Mesenchymal stem cell (in vitro differentiated cells and primary cell): ENCODE measurements at regions not wholly inside any gene's neighbourhood (a gene's known extent, or its start where the extent isn't known, plus 50 kb on each side); places are given as distances from the start of the nearest gene placed in this dataset.

Experiments
- DNase-seq: peaks from one replicate; pipeline ENCODE4 v3.0.0-alpha.2; 2013
- H2AFZ ChIP-seq: one replicate; pipeline ENCODE4 v1.6.1; 2013; ENCODE audit warnings: low read depth, mild to moderate bottlenecking, control low read depth, inconsistent platforms, low read length, moderate library complexity
- H2AK5ac ChIP-seq: 2 replicates; pipeline ENCODE4 v1.6.1; 2013; ENCODE audit warnings: low read length, moderate library complexity, mild to moderate bottlenecking, inconsistent platforms; ENCODE audit not compliant: severe bottlenecking
- H2BK120ac ChIP-seq: one replicate; pipeline ENCODE4 v1.6.1; 2013; ENCODE audit warnings: low read depth, mild to moderate bottlenecking, inconsistent platforms, low read length, moderate library complexity
- H2BK12ac ChIP-seq, 2 experiments: one replicate each; pipeline ENCODE4 v1.6.1; 2013; ENCODE audit warnings: inconsistent platforms in 2 of 2, low read length in 2 of 2, mild to moderate bottlenecking in 2 of 2, moderate library complexity in 2 of 2, control low read depth in 1 of 2
- H2BK15ac ChIP-seq: one replicate; pipeline ENCODE4 v1.6.1; 2013; ENCODE audit warnings: mild to moderate bottlenecking, low read depth, inconsistent platforms; ENCODE audit not compliant: poor library complexity, severe bottlenecking
- H2BK5ac ChIP-seq: 2 replicates; pipeline ENCODE4 v1.6.1; 2013; ENCODE audit warnings: low read depth, mild to moderate bottlenecking, low read length, control low read depth, inconsistent platforms; ENCODE audit not compliant: poor library complexity, severe bottlenecking
- H3K14ac ChIP-seq, 2 experiments: one replicate each; pipeline ENCODE4 v1.6.1; 2013; ENCODE audit warnings: inconsistent platforms in 2 of 2, low read length in 2 of 2, control low read depth in 1 of 2, mild to moderate bottlenecking in 1 of 2, moderate library complexity in 1 of 2
- H3K18ac ChIP-seq, 2 experiments: one replicate each; pipeline ENCODE4 v1.6.1; 2013; ENCODE audit warnings: inconsistent platforms in 2 of 2, low read length in 2 of 2, control low read depth in 1 of 2, low read depth in 1 of 2, mild to moderate bottlenecking in 1 of 2
- H3K23ac ChIP-seq, 2 experiments: one replicate each; pipeline ENCODE4 v1.6.1; 2013; ENCODE audit warnings: inconsistent platforms in 2 of 2, low read length in 2 of 2, mild to moderate bottlenecking in 2 of 2, moderate library complexity in 2 of 2, control low read depth in 1 of 2
- H3K27ac ChIP-seq: 2 replicates; pipeline ENCODE4 v1.5.1; 2013; ENCODE audit warnings: mild to moderate bottlenecking, moderate library complexity, low read length, control low read depth, inconsistent platforms; ENCODE audit not compliant: poor library complexity, severe bottlenecking
- H3K27me3 ChIP-seq, 2 experiments: 2 replicates each; pipeline versions ENCODE4 v1.6.1 to v1.7.0; 2013; ENCODE audit warnings: low read length in 2 of 2, mild to moderate bottlenecking in 2 of 2, moderate library complexity in 2 of 2, control low read depth in 1 of 2, inconsistent platforms in 1 of 2; ENCODE audit not compliant: control insufficient read depth in 1 of 2, insufficient read depth in 1 of 2
- H3K36me3 ChIP-seq, 2 experiments: 2 replicates each; pipeline versions ENCODE4 v1.6.1 to v1.7.0; 2013; ENCODE audit warnings: low read length in 2 of 2, control low read depth in 1 of 2, inconsistent platforms in 1 of 2, low read depth in 1 of 2, mild to moderate bottlenecking in 1 of 2; ENCODE audit not compliant: insufficient read depth in 2 of 2, control insufficient read depth in 1 of 2
- H3K4ac ChIP-seq, 2 experiments: one replicate each; pipeline ENCODE4 v1.6.1; 2013; ENCODE audit warnings: inconsistent platforms in 2 of 2, low read length in 2 of 2, mild to moderate bottlenecking in 2 of 2, moderate library complexity in 2 of 2, control low read depth in 1 of 2, low read depth in 1 of 2
- H3K4me1 ChIP-seq: 2 replicates; pipeline ENCODE4 v1.6.1; 2013; ENCODE audit warnings: low read depth, low read length, control low read depth; ENCODE audit not compliant: control insufficient read depth, insufficient read depth
- H3K4me2 ChIP-seq: 2 replicates; pipeline ENCODE4 v1.6.1; 2013; ENCODE audit warnings: low read length, mild to moderate bottlenecking, inconsistent platforms; ENCODE audit not compliant: poor library complexity, severe bottlenecking
- H3K4me3 ChIP-seq, 2 experiments: 2 replicates each; pipeline versions ENCODE4 v1.5.1 to v1.7.0; 2013; ENCODE audit warnings: low read length in 2 of 2, mild to moderate bottlenecking in 2 of 2, control low read depth in 1 of 2, low read depth in 1 of 2; ENCODE audit not compliant: insufficient read depth in 1 of 2
- H3K79me1 ChIP-seq: replicated peaks from 2 replicates; pipeline ENCODE4 v1.6.1; 2013; ENCODE audit warnings: mild to moderate bottlenecking, control low read depth, low read length, inconsistent platforms; ENCODE audit not compliant: poor library complexity, severe bottlenecking
- H3K9ac ChIP-seq: 2 replicates; pipeline ENCODE4 v1.7.0; 2013; ENCODE audit warnings: mild to moderate bottlenecking, low read length, moderate library complexity
- H3K9me3 ChIP-seq: 2 replicates; pipeline ENCODE4 v1.7.0; 2013; ENCODE audit warnings: mild to moderate bottlenecking, low read length; ENCODE audit not compliant: control insufficient read depth
- H4K8ac ChIP-seq: one replicate; pipeline ENCODE4 v1.6.1; 2013; ENCODE audit warnings: inconsistent platforms, mild to moderate bottlenecking, low read length, moderate library complexity
- H4K91ac ChIP-seq: one replicate; pipeline ENCODE4 v1.6.1; 2013; ENCODE audit warnings: mild to moderate bottlenecking, low read length, inconsistent platforms
- WGBS: methylation state at CpG from one replicate; pipeline ENCODE4 v1.1.7; 2013; ENCODE audit warnings: mixed read lengths; 5-methylcytosine and 5-hydroxymethylcytosine counted together

GRCh38 chr2:121907928-121908327, 152.5 kb downstream of the TSN start:
- Histone ChIP-seq H3K4me3 (no peak overlapping the region), H3K23ac (no peak overlapping the region), H4K8ac (no peak overlapping the region), H2BK15ac (no peak overlapping the region), H3K4me1 (no peaks in the 10 kb centered on the region), H2BK120ac (no peak overlapping the region), H3K18ac (no peak overlapping the region), H2AK5ac (no peak overlapping the region), H3K79me1 (no peaks in the 10 kb centered on the region), H4K91ac (no peak overlapping the region), H3K4me2 (no peak overlapping the region), H3K27ac (no peak overlapping the region), H3K14ac (no peak overlapping the region), H3K36me3 (no peaks in the 10 kb centered on the region), H2BK5ac (no peak overlapping the region), H3K4ac (no peak overlapping the region), H3K27me3 (peaks cover 9 to 48% of the 10 kb centered on the region in 2 experiments), H2AFZ (no peak overlapping the region), H3K9ac (no peak overlapping the region), H2BK12ac (no peak overlapping the region), H3K9me3 (no peaks in the 10 kb centered on the region)
- WGBS, result 61% methylated on average over 10 of the region's 10 CpGs
- DNase-seq, result no peak

GRCh38 chr2:121910139-121910538, 154.7 kb downstream of the TSN start:
- Histone ChIP-seq H3K4ac (no peak overlapping the region), H3K23ac (no peak overlapping the region), H4K8ac (no peak overlapping the region), H3K36me3 (no peaks in the 10 kb centered on the region), H2AFZ (no peak overlapping the region), H3K4me3 (no peak overlapping the region), H3K79me1 (no peaks in the 10 kb centered on the region), H2BK12ac (no peak overlapping the region), H2BK15ac (no peak overlapping the region), H4K91ac (no peak overlapping the region), H3K27ac (no peak overlapping the region), H3K27me3 (peaks cover 9 to 27% of the 10 kb centered on the region in 2 experiments), H3K9ac (no peak overlapping the region), H2BK120ac (no peak overlapping the region), H3K14ac (no peak overlapping the region), H2BK5ac (no peak overlapping the region), H2AK5ac (no peak overlapping the region), H3K4me1 (no peaks in the 10 kb centered on the region), H3K4me2 (no peak overlapping the region), H3K9me3 (no peaks in the 10 kb centered on the region), H3K18ac (no peak overlapping the region)
- WGBS, result 82% methylated on average over 1 of the region's 1 CpG
- DNase-seq, result no peak

- DNase-seq, result no peak
- H3K4me1 ChIP-seq, result no peaks in the 10 kb centered on the region
- H2BK12ac ChIP-seq, result no peak overlapping the region
Measured at GRCh38 chr2:121911036-121911435, 155.6 kb downstream of the TSN start.

GRCh38 chr2:121917143-121917542, 161.7 kb downstream of the TSN start:
- Histone ChIP-seq H2BK5ac (no peak overlapping the region), H3K4me2 (no peak overlapping the region), H4K91ac (no peak overlapping the region), H2AK5ac (no peak overlapping the region), H3K4me1 (no peaks in the 10 kb centered on the region), H3K23ac (no peak overlapping the region), H4K8ac (no peak overlapping the region), H2BK15ac (no peak overlapping the region), H3K27ac (no peak overlapping the region), H3K9me3 (no peaks in the 10 kb centered on the region), H3K79me1 (no peaks in the 10 kb centered on the region), H3K27me3 (peaks cover 0 to 3% of the 10 kb centered on the region in 2 experiments), H3K18ac (no peak overlapping the region), H2BK120ac (no peak overlapping the region), H3K4me3 (no peak overlapping the region), H3K36me3 (no peaks in the 10 kb centered on the region), H2AFZ (no peak overlapping the region), H3K4ac (no peak overlapping the region), H2BK12ac (no peak overlapping the region), H3K9ac (no peak overlapping the region), H3K14ac (no peak overlapping the region)
- WGBS, result 76% methylated on average over 10 of the region's 10 CpGs
- DNase-seq, result no peak

More at GRCh38 chr2:121911036-121911435, 155.6 kb downstream of the TSN start:
- Histone ChIP-seq H3K9ac (no peak overlapping the region), H3K79me1 (no peaks in the 10 kb centered on the region), H3K4ac (no peak overlapping the region), H3K14ac (no peak overlapping the region), H3K9me3 (no peaks in the 10 kb centered on the region), H4K8ac (no peak overlapping the region), H2BK120ac (no peak overlapping the region), H3K27ac (no peak overlapping the region), H3K4me2 (no peak overlapping the region), H2AFZ (no peak overlapping the region), H3K23ac (no peak overlapping the region), H3K27me3 (peaks cover 9 to 21% of the 10 kb centered on the region in 2 experiments), H3K36me3 (no peaks in the 10 kb centered on the region), H4K91ac (no peak overlapping the region), H2BK5ac (no peak overlapping the region), H2AK5ac (no peak overlapping the region), H3K18ac (no peak overlapping the region), H3K4me3 (no peak overlapping the region), H2BK15ac (no peak overlapping the region)
- WGBS, result 93% methylated on average over 3 of the region's 4 CpGs
